AG10803 (cell line): ENCODE measurements at regions not wholly inside any gene's neighbourhood (a gene's known extent, or its start where the extent isn't known, plus 50 kb on each side); places are given as distances from the start of the nearest gene placed in this dataset.

ENCODE experiments used
- DNase-seq: peaks from one replicate; pipeline ENCODE4 v3.0.0; 2010; ENCODE audit warnings: low read depth
- H3K4me3 ChIP-seq: 2 replicates; pipeline ENCODE4 v1.5.1; 2011; ENCODE audit warnings: mild to moderate bottlenecking, low read length, control low read depth
- CTCF ChIP-seq: conservative IDR thresholded peaks from 2 replicates; pipeline ENCODE4 v1.5.1; 2011; ENCODE audit warnings: mild to moderate bottlenecking, low read length, control low read depth, inconsistent platforms

- no peak for DNase-seq
- no peak overlapping the region for H3K4me3 ChIP-seq
- TF ChIP-seq CTCF, result no peak
Measured at GRCh38 chr5:158074597-158074991, 215.6 kb upstream of the CLINT1 start.

GRCh38 chr5:158070859-158071258 is 211.9 kb upstream of the CLINT1 start:
- no peak overlapping the region for H3K4me3 ChIP-seq
- no peak for TF ChIP-seq CTCF

GRCh38 chr5:158069838-158070237 is 210.9 kb upstream of the CLINT1 start:
- TF ChIP-seq CTCF, result no peak
- no peak for DNase-seq
- H3K4me3 ChIP-seq, result no peak overlapping the region

More at GRCh38 chr5:158070859-158071258, 211.9 kb upstream of the CLINT1 start:
- no peak for DNase-seq

- peak; percentile 17 for DNase-seq
- no peak overlapping the region for H3K4me3 ChIP-seq
- TF ChIP-seq CTCF, result no peak
Measured at GRCh38 chr5:158068964-158069363, 210.0 kb upstream of the CLINT1 start.

- no peak for DNase-seq
- no peak for TF ChIP-seq CTCF
- no peak overlapping the region for H3K4me3 ChIP-seq
Measured at GRCh38 chr5:158066076-158066475, 207.1 kb upstream of the CLINT1 start.

- no peak for TF ChIP-seq CTCF
- no peak overlapping the region for H3K4me3 ChIP-seq
- DNase-seq, result peak; percentile 29
Measured at GRCh38 chr5:158064334-158065123, 205.6 kb upstream of the CLINT1 start.

GRCh38 chr5:158063052-158063451 is 204.1 kb upstream of the CLINT1 start:
- TF ChIP-seq CTCF, result no peak
- DNase-seq, result no peak
- no peak overlapping the region for H3K4me3 ChIP-seq
